ENCODE measurements at regions not wholly inside any gene's neighbourhood (a gene's known extent, or its start where the extent isn't known, plus 50 kb on each side); places are given as distances from the start of the nearest gene placed in this dataset.

GRCh38 chr20:40192081-40192480 lies 497.0 kb downstream of the MAFB start:
- 58 to 64% methylated on average over 4 of the region's 4 CpGs for WGBS, 2 donors
- TF ChIP-seq CTCF (IDR thresholded peaks at IDR 0.05), result no peak
- TF ChIP-seq EP300 (IDR thresholded peaks at IDR 0.05), result no peak
- TF ChIP-seq POLR2A (IDR thresholded peaks at IDR 0.05), result no peak
- no peak overlapping the region for H3K4me3 ChIP-seq
- H3K4me1 ChIP-seq, result peaks cover 0 to 23% (median 0%) of the 10 kb centered on the region in 4 donors
- no peak for DNase-seq (ENCODE audit: low spot score in 2 of 2)
- no peaks in the 10 kb centered on the region for H3K36me3 ChIP-seq
- H3K27me3 ChIP-seq, result no peaks in the 10 kb centered on the region
- H3K27ac ChIP-seq, result peak overlapping the region in 2 of 4 donors; percentile 30 to 57
- H3K9me3 ChIP-seq, result no peaks in the 10 kb centered on the region

- WGBS, 2 donors, result 41 to 54% methylated on average over 4 of the region's 4 CpGs
- peak; percentile 38 to 57 for DNase-seq (ENCODE audit: low spot score in 2 of 2)
- TF ChIP-seq CTCF (IDR thresholded peaks at IDR 0.05), result no peak
- TF ChIP-seq EP300 (IDR thresholded peaks at IDR 0.05), result peak in 1 of 2 donors; percentile 57
- no peak for TF ChIP-seq POLR2A (IDR thresholded peaks at IDR 0.05)
- Histone ChIP-seq H3K27me3 (no peaks in the 10 kb centered on the region), H3K4me3 (no peak overlapping the region), H3K9me3 (no peaks in the 10 kb centered on the region), H3K4me1 (peaks cover 0 to 19% (median 0%) of the 10 kb centered on the region in 4 donors), H3K36me3 (no peaks in the 10 kb centered on the region), H3K27ac (peak overlapping the region in 2 of 4 donors; percentile 30 to 57)
Measured at GRCh38 chr20:40191573-40191972, 497.5 kb downstream of the MAFB start.

DNA sequence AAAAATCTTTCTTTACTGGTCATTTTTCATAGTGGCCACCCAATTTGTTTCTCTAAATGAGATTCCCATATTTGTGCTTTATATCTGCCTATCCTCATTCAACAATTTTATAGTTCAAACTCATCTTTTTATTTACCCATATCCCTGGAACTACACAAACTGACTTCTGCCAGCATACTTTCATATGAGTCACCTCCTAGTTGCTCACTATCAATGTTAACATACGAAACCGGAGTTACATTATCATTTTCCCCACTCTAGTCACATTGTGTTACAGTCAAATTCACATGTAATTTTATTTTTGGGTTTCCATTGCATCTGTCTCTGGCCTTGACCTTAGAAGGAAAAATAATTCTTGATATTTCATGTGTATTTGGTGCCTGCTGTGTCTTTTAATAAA lies 499.4 kb downstream of the MAFB start:
- Histone ChIP-seq H3K9me3 (no peaks in the 10 kb centered on the region), H3K27me3 (no peaks in the 10 kb centered on the region), H3K36me3 (no peaks in the 10 kb centered on the region), H3K4me3 (no peak overlapping the region), H3K4me1 (peaks cover 0 to 16% (median 0%) of the 10 kb centered on the region in 4 donors), H3K27ac (no peak overlapping the region)
- TF ChIP-seq EP300 (IDR thresholded peaks at IDR 0.05) (no peak), CTCF (IDR thresholded peaks at IDR 0.05) (no peak), POLR2A (IDR thresholded peaks at IDR 0.05) (no peak)
- no peak for DNase-seq (ENCODE audit: low spot score in 2 of 2)
- 61 to 67% methylated on average over 2 of the region's 2 CpGs for WGBS, 2 donors

- WGBS, 2 donors, result 69 to 70% methylated on average over 2 of the region's 2 CpGs
- no peaks in the 10 kb centered on the region for H3K27me3 ChIP-seq
- H3K9me3 ChIP-seq, result no peaks in the 10 kb centered on the region
- no peak overlapping the region for H3K27ac ChIP-seq
- peaks cover 0 to 16% (median 0%) of the 10 kb centered on the region in 4 donors for H3K4me1 ChIP-seq
- H3K36me3 ChIP-seq, result no peaks in the 10 kb centered on the region
- TF ChIP-seq POLR2A (IDR thresholded peaks at IDR 0.05) (no peak), CTCF (IDR thresholded peaks at IDR 0.05) (no peak), EP300 (IDR thresholded peaks at IDR 0.05) (no peak)
- H3K4me3 ChIP-seq, result no peak overlapping the region
- DNase-seq (ENCODE audit: low spot score in 2 of 2), result no peak
Measured at GRCh38 chr20:40188319-40188718, 500.7 kb downstream of the MAFB start.

DNA sequence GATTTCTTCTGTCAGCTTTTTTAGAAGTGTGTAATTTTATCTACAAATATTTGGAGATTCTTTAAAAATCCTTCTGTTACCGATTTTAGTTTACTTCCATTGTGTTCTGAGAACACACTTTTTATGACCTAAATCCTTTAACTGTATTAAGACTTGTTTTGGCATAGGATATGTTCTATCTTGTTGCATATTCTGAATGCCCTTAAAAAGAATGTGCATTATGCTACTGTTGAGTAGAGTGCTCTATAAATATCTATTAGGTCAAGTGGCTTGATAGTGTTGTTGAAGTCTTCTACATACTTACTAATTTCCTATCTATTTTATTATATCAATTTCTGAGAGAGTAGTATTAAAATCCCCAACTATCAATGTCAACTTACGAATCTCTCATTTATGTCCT lies 502.2 kb downstream of the MAFB start:
- Histone ChIP-seq H3K27ac (no peak overlapping the region), H3K36me3 (no peaks in the 10 kb centered on the region), H3K27me3 (no peaks in the 10 kb centered on the region), H3K9me3 (no peaks in the 10 kb centered on the region), H3K4me1 (peaks cover 0 to 14% (median 0%) of the 10 kb centered on the region in 4 donors), H3K4me3 (no peak overlapping the region)
- WGBS, 2 donors, result 81 to 86% methylated on average over 2 of the region's 2 CpGs
- no peak for TF ChIP-seq CTCF (IDR thresholded peaks at IDR 0.05)
- no peak for TF ChIP-seq POLR2A (IDR thresholded peaks at IDR 0.05)
- TF ChIP-seq EP300 (IDR thresholded peaks at IDR 0.05), result no peak
- no peak for DNase-seq (ENCODE audit: low spot score in 2 of 2)

Measured in tibial nerve (tissue), 4 donors.